Endothelial cell of umbilical vein (primary cell): ENCODE measurements at regions not wholly inside any gene's neighbourhood (a gene's known extent, or its start where the extent isn't known, plus 50 kb on each side); places are given as distances from the start of the nearest gene placed in this dataset.

Source experiments
- CTCF ChIP-seq, 2 donors: IDR thresholded peaks; 1 replicate in 1 of 2; 2 replicates in 1 of 2; pipeline ENCODE4 v1.5.1; 2011; ENCODE audit warnings: low read length in 2 of 2, mild to moderate bottlenecking in 2 of 2, moderate library complexity in 2 of 2, control low read depth in 1 of 2, inconsistent platforms in 1 of 2, low read depth in 1 of 2; ENCODE audit not compliant: insufficient read depth in 1 of 2; ENCODE audit errors: extremely low read depth in 1 of 2
- EZH2 ChIP-seq: IDR thresholded peaks from 2 replicates; pipeline ENCODE4 v1.6.1; 2012; ENCODE audit warnings: borderline replicate concordance, low read depth, mild to moderate bottlenecking, moderate library complexity, low read length, inconsistent platforms; ENCODE audit not compliant: severe bottlenecking
- FOS ChIP-seq: IDR thresholded peaks from 2 replicates; pipeline ENCODE4 v1.6.1; 2011; ENCODE audit warnings: mild to moderate bottlenecking, low read length, moderate library complexity, borderline replicate concordance; ENCODE audit not compliant: insufficient read depth
- JUN ChIP-seq: IDR thresholded peaks from 2 replicates; pipeline ENCODE4 v1.6.1; 2011; ENCODE audit warnings: borderline replicate concordance, low read depth; ENCODE audit not compliant: insufficient read length, insufficient read depth
- MYC ChIP-seq: IDR thresholded peaks from one replicate; pipeline ENCODE4 v1.6.1; 2011; ENCODE audit warnings: mild to moderate bottlenecking, low read depth, low read length
- POLR2A ChIP-seq: IDR thresholded peaks from 2 replicates; pipeline ENCODE4 v1.6.1; 2012; ENCODE audit warnings: low read depth, mild to moderate bottlenecking, control low read depth, low read length
- POLR2AphosphoS5 ChIP-seq: IDR thresholded peaks from 2 replicates; pipeline ENCODE4 v1.6.1; 2012; ENCODE audit warnings: low read depth, mild to moderate bottlenecking, control low read depth, low read length, moderate library complexity; ENCODE audit not compliant: insufficient read depth
- TF ChIP-seq, protein P1 (sequence below): IDR thresholded peaks from 2 replicates; pipeline ENCODE4 v1.6.1; 2011; ENCODE audit not compliant: insufficient read depth, insufficient read length

- TF ChIP-seq POLR2AphosphoS5 (no peak), CTCF (IDR thresholded peaks at IDR 0.05; ENCODE audit: extremely low read depth in 1 of 2, insufficient read depth in 1 of 2, low read depth in 1 of 2, low read length in 2 of 2) (no peak), POLR2A (no peak), FOS (no peak), MYC (no peak), EZH2 (no peak), JUN (no peak)
- TF ChIP-seq, protein P1, sequence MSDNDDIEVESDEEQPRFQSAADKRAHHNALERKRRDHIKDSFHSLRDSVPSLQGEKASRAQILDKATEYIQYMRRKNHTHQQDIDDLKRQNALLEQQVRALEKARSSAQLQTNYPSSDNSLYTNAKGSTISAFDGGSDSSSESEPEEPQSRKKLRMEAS, result no peak
Measured at GRCh38 chr2:16028644-16029043, 88.3 kb downstream of the MYCN start.
